Adipocyte (in vitro differentiated cells): ENCODE measurements at regions not wholly inside any gene's neighbourhood (a gene's known extent, or its start where the extent isn't known, plus 50 kb on each side); places are given as distances from the start of the nearest gene placed in this dataset.

Experiments used
- DNase-seq: peaks from one replicate; pipeline ENCODE4 v3.0.0-alpha.2; 2015; ENCODE audit warnings: low read depth
- H3K27me3 ChIP-seq: replicated peaks from 2 replicates; pipeline ENCODE4 v1.7.0; 2013; ENCODE audit warnings: mild to moderate bottlenecking, low read length, moderate library complexity; ENCODE audit not compliant: control insufficient read depth, insufficient read depth
- H3K36me3 ChIP-seq: 2 replicates; pipeline ENCODE4 v1.7.0; 2013; ENCODE audit warnings: low read length, mild to moderate bottlenecking, moderate library complexity; ENCODE audit not compliant: control insufficient read depth, insufficient read depth, severe bottlenecking
- H3K4me1 ChIP-seq: 2 replicates; pipeline ENCODE4 v1.7.0; 2013; ENCODE audit warnings: mild to moderate bottlenecking, low read length, moderate library complexity; ENCODE audit not compliant: control insufficient read depth, insufficient read depth
- H3K4me3 ChIP-seq: 2 replicates; pipeline ENCODE4 v1.7.0; 2013; ENCODE audit warnings: mild to moderate bottlenecking, low read length, moderate library complexity
- H3K9ac ChIP-seq: 2 replicates; pipeline ENCODE4 v1.7.0; 2013; ENCODE audit warnings: mild to moderate bottlenecking, low read length, moderate library complexity
- H3K9me3 ChIP-seq: 2 replicates; pipeline ENCODE4 v1.7.0; 2013; ENCODE audit warnings: mild to moderate bottlenecking, low read length, moderate library complexity; ENCODE audit not compliant: control insufficient read depth

DNA sequence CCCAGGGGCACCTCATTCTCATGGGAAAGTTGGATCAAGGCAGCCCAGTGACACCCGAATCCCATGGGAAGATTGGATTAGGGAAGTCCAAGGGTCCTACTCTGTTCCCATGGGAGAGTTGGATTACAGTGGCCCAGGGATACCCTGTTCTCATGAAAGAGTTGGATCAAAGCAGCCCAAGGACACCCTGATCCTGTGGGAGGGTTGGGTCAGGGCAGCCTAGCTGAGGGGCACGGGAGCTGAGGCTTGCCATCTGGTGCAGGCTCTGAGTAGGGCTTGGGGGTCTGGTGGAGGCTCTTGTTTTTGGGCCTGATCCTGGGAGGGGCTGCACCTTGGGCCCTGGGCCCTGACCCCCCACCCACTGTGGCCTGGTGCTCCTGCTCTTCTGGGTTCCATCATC is 87.1 kb downstream of the ACKR3 start:
- Histone ChIP-seq H3K4me3 (no peak overlapping the region), H3K36me3 (no peaks in the 10 kb centered on the region), H3K4me1 (peaks cover 23% of the 10 kb centered on the region), H3K27me3 (no peaks in the 10 kb centered on the region), H3K9me3 (no peaks in the 10 kb centered on the region), H3K9ac (no peak overlapping the region)
- DNase-seq = no peak

DNA sequence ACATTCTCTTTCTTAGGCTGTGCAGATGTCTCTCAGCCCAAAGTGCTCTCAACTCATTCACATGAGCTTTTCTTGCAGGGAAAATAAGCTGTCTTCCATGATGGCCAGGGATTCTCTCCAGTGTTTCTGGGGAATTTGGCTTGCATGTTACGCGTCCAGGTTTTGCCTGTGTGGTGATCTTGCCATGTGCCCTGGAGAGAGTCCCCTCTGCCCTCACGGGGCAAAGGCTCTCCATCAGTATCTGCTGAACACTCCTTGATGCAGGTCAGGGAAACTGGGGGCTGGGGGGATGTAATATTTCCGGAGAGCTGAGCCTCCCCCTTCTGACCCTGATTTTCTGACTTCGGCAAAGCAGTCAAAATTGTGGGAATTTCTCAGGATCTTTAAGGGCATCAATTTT is 87.6 kb downstream of the ACKR3 start:
- DNase-seq = no peak
- no peak overlapping the region for H3K4me3 ChIP-seq
- H3K36me3 ChIP-seq = no peaks in the 10 kb centered on the region
- H3K27me3 ChIP-seq = no peaks in the 10 kb centered on the region
- H3K4me1 ChIP-seq = peaks cover 28% of the 10 kb centered on the region
- no peak overlapping the region for H3K9ac ChIP-seq
- H3K9me3 ChIP-seq = no peaks in the 10 kb centered on the region

GRCh38 chr2:236657801-236658200 is 88.2 kb downstream of the ACKR3 start:
- Histone ChIP-seq H3K4me3 (no peak overlapping the region), H3K9me3 (no peaks in the 10 kb centered on the region), H3K9ac (no peak overlapping the region), H3K27me3 (no peaks in the 10 kb centered on the region), H3K4me1 (peaks cover 34% of the 10 kb centered on the region), H3K36me3 (no peaks in the 10 kb centered on the region)
- no peak for DNase-seq

DNA sequence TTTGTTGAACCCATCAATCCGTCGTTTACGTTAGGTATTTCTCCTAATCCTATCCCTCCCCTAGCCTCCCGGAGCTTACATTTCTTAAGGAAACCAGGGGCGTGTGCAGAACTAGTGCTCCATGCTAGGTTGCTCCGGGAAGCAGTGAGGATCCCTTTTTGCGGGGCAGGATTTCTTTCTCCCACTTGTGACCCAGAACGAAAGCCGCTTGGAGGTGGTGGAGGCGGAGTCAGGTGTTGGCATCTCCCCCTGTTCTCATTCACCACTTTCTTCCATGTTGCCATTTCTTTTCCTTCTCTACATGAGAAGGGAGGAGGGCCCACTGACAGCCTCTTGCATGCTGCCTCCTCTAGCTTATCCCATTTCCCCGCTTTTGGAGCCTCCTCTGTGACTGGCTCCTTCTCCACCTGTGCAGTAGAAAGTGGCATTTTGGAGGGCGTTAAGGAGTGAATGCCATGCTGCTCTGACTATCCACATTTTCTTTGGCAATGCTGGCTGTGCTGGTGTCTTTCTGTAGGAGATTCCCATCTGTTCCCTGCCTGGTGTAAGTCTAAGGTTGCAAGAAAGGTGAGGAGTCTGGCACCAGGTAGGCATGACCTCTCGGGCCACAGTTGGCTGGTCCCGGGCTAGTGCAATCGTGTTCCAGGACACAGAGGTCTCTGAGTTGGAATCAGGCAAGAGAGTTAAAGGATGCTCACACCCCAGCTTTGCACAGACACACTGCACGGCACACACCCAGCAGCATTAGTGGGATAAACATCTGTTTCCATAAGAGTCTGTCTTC is 89.5 kb downstream of the ACKR3 start:
- H3K4me1 ChIP-seq = peaks cover 48% of the 10 kb centered on the region
- DNase-seq = no peak
- no peaks in the 10 kb centered on the region for H3K36me3 ChIP-seq
- H3K9ac ChIP-seq = no peak overlapping the region
- no peaks in the 10 kb centered on the region for H3K27me3 ChIP-seq
- no peak overlapping the region for H3K4me3 ChIP-seq
- no peaks in the 10 kb centered on the region for H3K9me3 ChIP-seq

DNA sequence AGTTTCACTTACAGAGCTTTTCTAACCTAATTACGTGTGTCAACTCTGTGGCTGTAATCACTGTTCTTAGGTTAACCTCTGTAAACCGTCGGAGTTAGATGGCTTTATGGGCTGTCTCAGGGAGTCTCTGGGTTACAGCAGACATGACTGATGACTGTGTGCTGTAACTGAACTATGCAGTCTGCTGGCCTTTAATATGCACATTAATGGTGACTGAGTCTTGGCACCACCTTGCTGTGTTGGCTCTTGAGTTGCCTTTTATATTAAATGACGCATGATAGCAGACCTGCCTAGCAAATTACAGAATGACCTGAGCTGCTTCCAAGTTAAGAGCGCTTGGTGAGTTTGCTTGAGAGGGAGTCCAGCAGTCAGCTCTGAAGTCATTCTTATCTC is 90.1 kb downstream of the ACKR3 start:
- peaks cover 54% of the 10 kb centered on the region for H3K4me1 ChIP-seq
- DNase-seq = no peak

GRCh38 chr2:236661061-236661761 is 91.6 kb downstream of the ACKR3 start:
- peak; percentile 13 for DNase-seq
- Histone ChIP-seq H3K4me3 (peak overlapping the region; percentile 47), H3K9ac (peak overlapping the region; percentile 75), H3K9me3 (no peaks in the 10 kb centered on the region), H3K27me3 (no peaks in the 10 kb centered on the region), H3K4me1 (peaks cover 54% of the 10 kb centered on the region), H3K36me3 (no peaks in the 10 kb centered on the region)

More for the DNA sequence above, 90.1 kb downstream of the ACKR3 start:
- no peaks in the 10 kb centered on the region for H3K27me3 ChIP-seq
- no peaks in the 10 kb centered on the region for H3K9me3 ChIP-seq
- no peak overlapping the region for H3K9ac ChIP-seq
- H3K36me3 ChIP-seq = no peaks in the 10 kb centered on the region
- H3K4me3 ChIP-seq = no peak overlapping the region

DNA sequence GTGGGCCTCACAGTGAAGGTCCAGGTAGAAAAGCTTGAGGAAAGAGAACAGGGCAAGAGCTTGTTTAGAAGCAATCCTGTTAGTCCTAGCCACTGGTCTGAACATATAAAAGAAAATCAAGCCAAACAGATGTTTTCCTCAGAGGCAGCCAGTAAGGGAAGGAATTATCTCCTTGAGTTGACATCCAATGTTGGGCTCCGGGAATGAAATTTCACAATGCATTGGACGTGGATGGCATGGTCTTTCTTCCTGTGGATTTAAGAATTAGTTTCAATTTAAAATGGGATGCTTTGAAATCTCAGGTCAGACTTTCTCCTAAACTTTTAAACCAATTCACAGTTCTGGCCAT is 92.1 kb downstream of the ACKR3 start:
- Histone ChIP-seq H3K9ac (peak overlapping the region; percentile 75), H3K4me1 (peaks cover 54% of the 10 kb centered on the region), H3K4me3 (peak overlapping the region; percentile 47), H3K9me3 (peaks cover 4% of the 10 kb centered on the region), H3K27me3 (no peaks in the 10 kb centered on the region), H3K36me3 (no peaks in the 10 kb centered on the region)
- peak; percentile 42 for DNase-seq

DNA sequence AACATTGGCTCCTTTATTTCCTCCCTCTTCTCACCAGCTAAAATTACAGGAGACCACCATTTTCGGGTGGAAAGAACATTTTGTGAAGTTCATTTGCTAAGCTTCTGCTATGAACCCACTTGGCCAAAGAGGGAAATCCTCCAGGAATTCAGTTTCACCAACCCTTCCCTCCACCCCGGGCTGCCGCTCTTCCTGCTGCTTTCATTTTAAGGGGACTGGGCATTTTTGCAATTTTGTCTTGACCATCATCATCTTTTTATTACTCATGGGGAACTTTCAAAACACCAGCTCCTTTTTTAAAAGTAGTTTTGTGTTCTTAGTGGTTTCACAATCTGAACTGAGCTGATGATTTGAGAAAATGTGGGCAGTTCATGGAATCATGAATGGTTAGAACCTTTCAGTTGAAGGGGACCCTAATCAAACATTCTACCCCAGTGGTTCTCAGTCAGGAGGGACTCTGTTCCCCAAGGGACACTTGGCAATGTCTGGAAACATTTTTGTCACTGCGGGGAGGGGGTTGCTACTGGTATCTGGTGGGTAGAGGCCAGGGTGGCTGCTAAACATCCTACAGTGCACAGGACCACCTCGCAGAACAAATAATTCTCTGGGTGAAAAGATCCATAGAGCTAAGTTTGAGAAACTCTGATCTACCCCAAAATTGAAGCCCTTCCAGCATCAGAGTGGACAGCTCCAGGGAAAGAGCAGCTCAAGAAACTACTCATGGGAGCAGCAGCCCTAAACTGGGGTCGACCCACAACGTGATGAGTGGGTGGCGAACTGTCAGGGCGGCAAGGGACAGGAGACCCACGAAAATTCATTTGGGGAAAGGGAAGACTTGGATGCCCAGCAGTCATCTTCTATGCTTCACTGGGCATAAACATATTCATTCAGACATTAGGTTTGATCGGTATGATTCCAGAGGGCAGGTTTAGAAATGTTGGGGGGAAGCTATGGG is 92.9 kb downstream of the ACKR3 start:
- Histone ChIP-seq H3K36me3 (no peaks in the 10 kb centered on the region), H3K4me3 (peak overlapping the region; percentile 53), H3K27me3 (no peaks in the 10 kb centered on the region), H3K9ac (peak overlapping the region; percentile 75), H3K9me3 (peaks cover 6% of the 10 kb centered on the region), H3K4me1 (peaks cover 54% of the 10 kb centered on the region)
- peak; percentile 74 for DNase-seq

GRCh38 chr2:236663287-236664101 is 93.9 kb downstream of the ACKR3 start:
- peaks cover 6% of the 10 kb centered on the region for H3K9me3 ChIP-seq
- H3K9ac ChIP-seq = peak overlapping the region; percentile 69
- H3K36me3 ChIP-seq = no peaks in the 10 kb centered on the region
- H3K4me3 ChIP-seq = peak overlapping the region; percentile 53
- peaks cover 61% of the 10 kb centered on the region for H3K4me1 ChIP-seq
- DNase-seq = peak; percentile 87
- no peaks in the 10 kb centered on the region for H3K27me3 ChIP-seq

GRCh38 chr2:236664136-236664535 is 94.5 kb downstream of the ACKR3 start:
- no peaks in the 10 kb centered on the region for H3K36me3 ChIP-seq

More at GRCh38 chr2:236664136-236664535, 94.5 kb downstream of the ACKR3 start:
- Histone ChIP-seq H3K4me1 (peaks cover 62% of the 10 kb centered on the region), H3K9ac (peak overlapping the region; percentile 55), H3K4me3 (peak overlapping the region; percentile 53), H3K27me3 (no peaks in the 10 kb centered on the region), H3K9me3 (peaks cover 6% of the 10 kb centered on the region)
- no peak for DNase-seq
